RPMI8226 (cell line): ENCODE measurements at regions not wholly inside any gene's neighbourhood (a gene's known extent, or its start where the extent isn't known, plus 50 kb on each side); places are given as distances from the start of the nearest gene placed in this dataset.

Source experiments
- DNase-seq: peaks from one replicate; pipeline ENCODE4 v3.0.0-alpha.2; 2015

- DNase-seq, result no peak
Measured at GRCh38 chr2:226366920-226367319, 432.7 kb downstream of the IRS1 start.

- DNase-seq, result no peak
Measured at GRCh38 chr2:226364217-226364616, 435.4 kb downstream of the IRS1 start.

GRCh38 chr2:226362980-226363379 lies 436.6 kb downstream of the IRS1 start:
- no peak for DNase-seq

- DNase-seq, result no peak
Measured at GRCh38 chr2:226360658-226361057, 439.0 kb downstream of the IRS1 start.

- no peak for DNase-seq
Measured at GRCh38 chr2:226358688-226359087, 440.9 kb downstream of the IRS1 start.

GRCh38 chr2:226357816-226358215 lies 441.8 kb downstream of the IRS1 start:
- no peak for DNase-seq

GRCh38 chr2:226355600-226355999 lies 444.0 kb downstream of the IRS1 start:
- DNase-seq, result no peak

GRCh38 chr2:226354434-226354833 lies 445.2 kb downstream of the IRS1 start:
- no peak for DNase-seq

GRCh38 chr2:226352941-226353560 lies 446.6 kb downstream of the IRS1 start:
- DNase-seq, result no peak

- DNase-seq, result no peak
Measured at GRCh38 chr2:226351711-226352110, 447.9 kb downstream of the IRS1 start.

GRCh38 chr2:226339616-226340015 lies 460.0 kb downstream of the IRS1 start:
- no peak for DNase-seq

- no peak for DNase-seq
Measured at GRCh38 chr2:226338825-226339224, 460.8 kb downstream of the IRS1 start.

GRCh38 chr2:226337941-226338600 lies 461.5 kb downstream of the IRS1 start:
- DNase-seq, result no peak

GRCh38 chr2:226336283-226336682 lies 463.3 kb downstream of the IRS1 start:
- no peak for DNase-seq

- DNase-seq, result no peak
Measured at GRCh38 chr2:226334981-226335720, 464.5 kb downstream of the IRS1 start.

GRCh38 chr2:226333388-226333787 lies 466.2 kb downstream of the IRS1 start:
- no peak for DNase-seq

- DNase-seq, result no peak
Measured at GRCh38 chr2:226330206-226330605, 469.4 kb downstream of the IRS1 start.

- no peak for DNase-seq
Measured at GRCh38 chr2:226329180-226329579, 470.4 kb downstream of the IRS1 start.

GRCh38 chr2:226327830-226328229 lies 471.8 kb downstream of the IRS1 start:
- DNase-seq, result no peak

- DNase-seq, result no peak
Measured at GRCh38 chr2:226325526-226325925, 474.1 kb downstream of the IRS1 start.

GRCh38 chr2:226320076-226320948 lies 479.3 kb downstream of the IRS1 start:
- DNase-seq, result no peak

- no peak for DNase-seq
Measured at GRCh38 chr2:226317970-226318369, 481.6 kb downstream of the IRS1 start.

- no peak for DNase-seq
Measured at GRCh38 chr2:226313060-226313459, 486.6 kb downstream of the IRS1 start.
